ENCODE measurements at regions not wholly inside any gene's neighbourhood (a gene's known extent, or its start where the extent isn't known, plus 50 kb on each side); places are given as distances from the start of the nearest gene placed in this dataset.

- CTCF ChIA-PET, result no interaction called here
- intact Hi-C loops (cut with micrococcal nuclease), result no loop called here
- TF ChIP-seq RAD21 (IDR thresholded peaks at IDR 0.05; ENCODE audit: low read length), result no peak
- no peak for TF ChIP-seq BHLHE40 (IDR thresholded peaks at IDR 0.05; ENCODE audit: low read depth, low read length)
Measured at GRCh38 chr9:75812141-75812540, 78.3 kb upstream of the PCSK5 start.

More at GRCh38 chr9:75812141-75812540, 78.3 kb upstream of the PCSK5 start:
- Histone ChIP-seq H2AK5ac (ENCODE audit: low read depth, low read length) (no peak overlapping the region), H3K4ac (ENCODE audit: low read depth, low read length) (no peak overlapping the region), H3K9ac (ENCODE audit: low read depth, low read length) (no peak overlapping the region), H2BK120ac (ENCODE audit: low read depth, low read length) (no peak overlapping the region), H3K14ac (replicated peaks; ENCODE audit: low read depth, low read length) (no peak overlapping the region), H3K56ac (ENCODE audit: extremely low read depth, insufficient read depth, low read length) (no peak overlapping the region), H3K27me3 (ENCODE audit: control insufficient read depth, insufficient read depth, low read length) (no peaks in the 10 kb centered on the region), H3K9me3 (ENCODE audit: control insufficient read depth, insufficient read depth, low read length) (no peaks in the 10 kb centered on the region), H3K27ac (ENCODE audit: insufficient read depth, low read length) (no peak overlapping the region), H4K5ac (ENCODE audit: low read depth, low read length) (no peak overlapping the region), H2AFZ (replicated peaks; ENCODE audit: low read length, poor library complexity) (no peak overlapping the region), H3K23ac (ENCODE audit: low read depth, low read length) (no peak overlapping the region), H2BK15ac (ENCODE audit: low read depth, low read length) (no peak overlapping the region), H4K8ac (ENCODE audit: low read depth in 2 of 2, low read length in 2 of 2) (no peak overlapping the region), H3K4me2 (ENCODE audit: low read depth, low read length) (no peak overlapping the region), H3K18ac (ENCODE audit: low read depth, low read length) (no peak overlapping the region), H3K4me1 (ENCODE audit: control insufficient read depth, insufficient read depth, low read length) (no peaks in the 10 kb centered on the region), H2BK20ac (ENCODE audit: low read depth, low read length) (no peak overlapping the region), H3K4me3 (ENCODE audit: insufficient read depth, low read depth, low read length) (no peak overlapping the region), H4K20me1 (ENCODE audit: insufficient read depth, low read length) (no peaks in the 10 kb centered on the region), H4K91ac (ENCODE audit: insufficient read depth, low read depth, low read length) (no peak overlapping the region), H3K9me1 (ENCODE audit: insufficient read depth, low read length) (no peaks in the 10 kb centered on the region), H2AK9ac (replicated peaks; ENCODE audit: low read depth, low read length, poor library complexity) (no peak overlapping the region), H3K79me1 (ENCODE audit: low read depth in 1 of 2, low read length in 2 of 2) (no peaks in the 10 kb centered on the region), H3K36me3 (ENCODE audit: control insufficient read depth, insufficient read depth, low read length) (no peaks in the 10 kb centered on the region), H2BK5ac (ENCODE audit: low read depth, low read length, poor library complexity, severe bottlenecking) (no peak overlapping the region)
- ATAC-seq (ENCODE audit: low read depth) (no peak), DNase-seq (no peak)
- no TSS peak for BruUV-seq (replicated peaks)
- dilution Hi-C loops (cut with HindIII; ENCODE audit: low sequenced_read_pairs, unreplicated experiment), result no loop called here
- POLR2A ChIA-PET (ENCODE audit: unreplicated experiment), result no interaction called here
- in situ Hi-C loops (cut with MboI; ENCODE audit: low sequenced_read_pairs), result no loop called here
- WGBS, 2 experiments (ENCODE audit: extremely low coverage in 2 of 2, insufficient read length in 1 of 2), result no CpG with 5 or more reads among the region's 2 CpGs
